ENCODE measurements at regions not wholly inside any gene's neighbourhood (a gene's known extent, or its start where the extent isn't known, plus 50 kb on each side); places are given as distances from the start of the nearest gene placed in this dataset.

- 92% methylated on average over 4 of the region's 4 CpGs; no CpG with 5 or more reads in 1 of the 2 experiments for WGBS, 2 experiments (ENCODE audit: extremely low coverage in 1 of 2, insufficient coverage in 1 of 2, insufficient read length in 1 of 2, insufficient replicate concordance in 2 of 2, low coverage in 1 of 2, low lambda C conversion rate in 2 of 2, missing lambda C conversion rate in 1 of 2)
- Histone ChIP-seq H3K4ac (replicated peaks; ENCODE audit: insufficient read length, low read depth, low read length) (no peak overlapping the region), H4K20me1 (replicated peaks in 1 of 2; ENCODE audit: control insufficient read depth in 1 of 2, insufficient read depth in 2 of 2, low read length in 2 of 2) (no peaks in the 10 kb centered on the region), H3K27ac (ENCODE audit: low read depth, low read length) (no peak overlapping the region), H3K79me2 (ENCODE audit: control insufficient read depth in 1 of 2, insufficient read depth in 2 of 2, low read length in 2 of 2) (no peaks in the 10 kb centered on the region), H3K9ac (replicated peaks in 1 of 4; ENCODE audit: extremely low read depth in 1 of 4, low read depth in 3 of 4, low read length in 3 of 4) (no peak overlapping the region), H3K18ac (ENCODE audit: extremely low read depth, low read length) (no peak overlapping the region), H4K5ac (ENCODE audit: insufficient read length, low read depth, low read length) (no peak overlapping the region), H3K9me3 (ENCODE audit: insufficient read depth in 2 of 2, low read depth in 1 of 2, low read length in 1 of 2) (no peaks in the 10 kb centered on the region), H3K4me1 (replicated peaks in 1 of 4; ENCODE audit: control insufficient read depth in 3 of 4, insufficient read depth in 4 of 4, low read length in 3 of 4) (peaks cover 0 to 3% (median 0%) of the 10 kb centered on the region in 4 experiments; a peak in 1 of 7 replicates), H2BK15ac (ENCODE audit: low read length) (no peak overlapping the region), H3K23me2 (ENCODE audit: low read depth, low read length) (no peaks in the 10 kb centered on the region), H3K4me2 (ENCODE audit: insufficient read depth in 1 of 2, low read depth in 2 of 2, low read length in 2 of 2) (no peak overlapping the region), H3K36me3 (ENCODE audit: control insufficient read depth in 2 of 4, insufficient read depth in 4 of 4, low read length in 3 of 4) (no peaks in the 10 kb centered on the region), H3K27me3 (replicated peaks in 1 of 4; ENCODE audit: control insufficient read depth in 3 of 4, extremely low read depth in 1 of 4, insufficient read depth in 3 of 4, low read length in 3 of 4) (no peaks in the 10 kb centered on the region), H3K4me3 (ENCODE audit: extremely low read depth in 1 of 4, insufficient read depth in 2 of 4, low read depth in 3 of 4, low read length in 4 of 4) (no peak overlapping the region), H2BK120ac (replicated peaks; ENCODE audit: low read depth, low read length) (no peak overlapping the region), H3K56ac (replicated peaks; ENCODE audit: insufficient read length, low read depth, low read length) (no peak overlapping the region), H2AFZ (ENCODE audit: low read length) (no peak overlapping the region), H3K14ac (ENCODE audit: insufficient read length) (no peak overlapping the region), H2BK5ac (ENCODE audit: low read depth, low read length) (no peak overlapping the region), H4K8ac (ENCODE audit: extremely low read depth, insufficient read depth, low read length) (no peak overlapping the region), H2AK5ac (ENCODE audit: low read depth, low read length) (no peak overlapping the region), H4K91ac (replicated peaks; ENCODE audit: insufficient read length, low read length) (no peak overlapping the region), H2BK20ac (ENCODE audit: low read length) (no peak overlapping the region), H2BK12ac (ENCODE audit: low read depth, low read length) (no peak overlapping the region), H3K23ac (ENCODE audit: insufficient read length) (no peak overlapping the region), H3K79me1 (ENCODE audit: low read depth, low read length) (no peaks in the 10 kb centered on the region)
- no peak for FAIRE-seq
- DNase-seq (ENCODE audit: low read depth in 1 of 2, low spot score in 2 of 2), result no peak
- CTCF ChIA-PET (ENCODE audit: partially characterized antibody), result interaction anchor here (1.0 to 2.9 kb wide), 9 partner anchors 9 to 469 kb away, joined by 4 to 23 read pairs (median 6); no protein-coding TSS in a partner anchor
- POLR2A ChIA-PET (ENCODE audit: partially characterized antibody), result interaction anchor here (1.5 kb wide), 1 partner anchor 469 kb away, joined by 4 read pairs; no protein-coding TSS in a partner anchor
- no peak for TF ChIP-seq SIN3A (conservative IDR thresholded peaks at IDR 0.05 in 1 of 2, IDR thresholded peaks at IDR 0.05 in 1 of 2; ENCODE audit: low read depth in 1 of 2, low read length in 2 of 2)
- TF ChIP-seq CHD2 (IDR thresholded peaks at IDR 0.05; ENCODE audit: low read length), result no peak
- TF ChIP-seq RFX5 (IDR thresholded peaks at IDR 0.05; ENCODE audit: borderline replicate concordance, low read depth, low read length), result no peak
- TF ChIP-seq KDM5A (IDR thresholded peaks at IDR 0.05; ENCODE audit: low read length), result no peak
- no peak for TF ChIP-seq KDM1A (IDR thresholded peaks at IDR 0.05; ENCODE audit: borderline replicate concordance, low read length)
- no peak for TF ChIP-seq TBP (IDR thresholded peaks at IDR 0.05; ENCODE audit: low read depth, low read length)
- TF ChIP-seq USF2 (IDR thresholded peaks at IDR 0.05; ENCODE audit: low read length), result no peak
- no peak for TF ChIP-seq TAF1 (IDR thresholded peaks at IDR 0.05; ENCODE audit: low read depth, low read length)
- no peak for TF ChIP-seq CBX8 (IDR thresholded peaks at IDR 0.05; ENCODE audit: borderline replicate concordance, low read depth, low read length)
- TF ChIP-seq EGR1 (IDR thresholded peaks at IDR 0.05; ENCODE audit: borderline replicate concordance, low read depth, low read length), result no peak
- TF ChIP-seq ATF2 (IDR thresholded peaks at IDR 0.05; ENCODE audit: low read length), result no peak
- TF ChIP-seq POU5F1 (IDR thresholded peaks at IDR 0.05; ENCODE audit: low read depth, low read length), result no peak
These were observed 307.1 kb downstream of the ALDH8A1 start for GRCh38 chr6:134642819-134643218.
